ENCODE measurements at regions not wholly inside any gene's neighbourhood (a gene's known extent, or its start where the extent isn't known, plus 50 kb on each side); places are given as distances from the start of the nearest gene placed in this dataset.
"Not testable (repeated sequence)": the region's sequence is repeated elsewhere in the genome, so short reads cannot be mapped to it uniquely, and the experiment has no call there.

- TF ChIP-seq ZFX (IDR thresholded peaks at IDR 0.05): no peak
- TF ChIP-seq, protein P1, sequence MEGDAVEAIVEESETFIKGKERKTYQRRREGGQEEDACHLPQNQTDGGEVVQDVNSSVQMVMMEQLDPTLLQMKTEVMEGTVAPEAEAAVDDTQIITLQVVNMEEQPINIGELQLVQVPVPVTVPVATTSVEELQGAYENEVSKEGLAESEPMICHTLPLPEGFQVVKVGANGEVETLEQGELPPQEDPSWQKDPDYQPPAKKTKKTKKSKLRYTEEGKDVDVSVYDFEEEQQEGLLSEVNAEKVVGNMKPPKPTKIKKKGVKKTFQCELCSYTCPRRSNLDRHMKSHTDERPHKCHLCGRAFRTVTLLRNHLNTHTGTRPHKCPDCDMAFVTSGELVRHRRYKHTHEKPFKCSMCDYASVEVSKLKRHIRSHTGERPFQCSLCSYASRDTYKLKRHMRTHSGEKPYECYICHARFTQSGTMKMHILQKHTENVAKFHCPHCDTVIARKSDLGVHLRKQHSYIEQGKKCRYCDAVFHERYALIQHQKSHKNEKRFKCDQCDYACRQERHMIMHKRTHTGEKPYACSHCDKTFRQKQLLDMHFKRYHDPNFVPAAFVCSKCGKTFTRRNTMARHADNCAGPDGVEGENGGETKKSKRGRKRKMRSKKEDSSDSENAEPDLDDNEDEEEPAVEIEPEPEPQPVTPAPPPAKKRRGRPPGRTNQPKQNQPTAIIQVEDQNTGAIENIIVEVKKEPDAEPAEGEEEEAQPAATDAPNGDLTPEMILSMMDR (conservative IDR thresholded peaks at IDR 0.05): no peak
Observed at GRCh38 chr6:169086020-169086419, 167.6 kb downstream of the THBS2 start.

DNA sequence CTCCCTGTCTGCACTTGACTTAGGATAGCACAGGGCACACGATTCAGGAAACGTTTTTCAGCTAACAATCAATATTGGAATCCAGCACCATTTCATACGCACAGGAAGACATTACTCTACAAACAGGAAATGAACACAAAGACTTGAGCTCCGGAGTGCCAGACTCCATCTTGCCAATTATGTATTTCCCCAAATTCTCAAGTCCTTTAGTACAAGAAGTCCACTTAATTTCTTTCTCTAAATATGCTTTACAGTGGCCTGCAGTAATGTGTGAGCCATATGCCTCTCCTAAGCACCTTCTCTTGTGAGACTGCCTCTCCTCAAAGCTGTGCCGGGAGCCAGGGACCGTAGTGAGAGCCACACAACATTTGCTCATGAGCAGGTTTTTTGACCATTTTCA is 168.2 kb downstream of the THBS2 start:
- TF ChIP-seq, protein P1 (conservative IDR thresholded peaks at IDR 0.05): no peak
- TF ChIP-seq ZFX (IDR thresholded peaks at IDR 0.05): no peak
- no peak overlapping the region for H3K27ac ChIP-seq

More at GRCh38 chr6:169086020-169086419, 167.6 kb downstream of the THBS2 start:
- H3K27ac ChIP-seq: no peak overlapping the region

DNA sequence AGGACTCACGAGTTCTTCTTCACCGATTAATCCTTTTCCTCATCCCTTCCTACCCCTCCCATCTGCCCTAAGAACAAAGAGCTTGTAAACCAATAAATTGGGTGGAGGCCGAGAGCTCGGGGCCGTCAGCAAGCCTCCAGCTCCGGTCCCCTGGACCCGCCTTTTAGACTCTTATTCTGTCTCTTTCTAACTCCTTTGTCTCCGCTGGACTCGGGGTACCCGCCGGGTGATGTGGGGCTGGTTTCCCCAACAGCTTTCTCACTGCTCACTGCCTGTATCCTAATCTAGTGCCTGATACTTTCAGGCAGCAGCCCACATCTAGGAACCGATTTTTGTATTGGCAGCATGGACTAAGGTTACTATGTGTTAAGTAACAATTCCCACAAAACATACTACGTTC is 169.1 kb downstream of the THBS2 start:
- not testable (repeated sequence) for H3K27ac ChIP-seq

GRCh38 chr6:169084067-169084466 is 169.6 kb downstream of the THBS2 start:
- TF ChIP-seq, protein P1 (conservative IDR thresholded peaks at IDR 0.05): no peak
- TF ChIP-seq ZFX (IDR thresholded peaks at IDR 0.05): no peak
- H3K27ac ChIP-seq: no peak overlapping the region

GRCh38 chr6:169083508-169083874 is 170.2 kb downstream of the THBS2 start:
- TF ChIP-seq ZFX (IDR thresholded peaks at IDR 0.05): no peak
- TF ChIP-seq, protein P1 (conservative IDR thresholded peaks at IDR 0.05): no peak
- H3K27ac ChIP-seq: no peak overlapping the region

DNA sequence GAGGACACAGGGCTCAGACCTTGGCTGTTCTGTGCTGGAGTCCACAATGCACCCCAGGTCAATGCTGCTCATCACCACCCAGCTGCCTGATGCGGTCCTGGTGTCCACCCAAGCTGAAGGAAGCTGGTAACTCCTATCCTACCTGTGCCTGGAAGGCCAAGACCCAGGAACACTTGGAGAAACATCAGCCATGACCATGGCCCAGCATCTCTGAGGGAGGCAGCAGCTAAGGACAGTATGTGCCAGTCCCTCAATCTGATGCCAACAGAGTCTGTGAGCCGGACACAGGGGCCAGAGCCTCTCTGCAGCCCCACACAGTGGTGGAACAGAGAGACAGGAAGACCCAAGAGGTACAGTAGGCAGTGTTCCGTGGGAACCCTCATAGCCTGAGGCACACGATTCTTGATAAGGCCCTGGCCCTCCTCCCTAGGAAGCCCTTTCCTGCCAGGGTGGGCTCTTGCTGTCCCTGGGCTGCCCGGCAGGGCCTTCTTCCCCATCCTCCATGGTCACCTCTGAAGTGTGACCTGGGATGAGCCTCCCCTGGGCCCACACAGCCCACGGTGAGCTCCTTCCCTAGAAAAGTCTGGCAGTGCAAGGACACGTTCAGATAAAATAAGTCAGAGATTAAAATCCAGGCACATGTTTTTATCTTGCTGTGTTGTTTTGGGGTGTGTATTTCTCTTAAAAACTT is 170.7 kb downstream of the THBS2 start:
- no peak overlapping the region for H3K27ac ChIP-seq
- TF ChIP-seq ZFX (IDR thresholded peaks at IDR 0.05): no peak
- TF ChIP-seq, protein P1 (conservative IDR thresholded peaks at IDR 0.05): no peak

GRCh38 chr6:169082093-169082492 is 171.6 kb downstream of the THBS2 start:
- TF ChIP-seq, protein P1 (conservative IDR thresholded peaks at IDR 0.05): no peak
- TF ChIP-seq ZFX (IDR thresholded peaks at IDR 0.05): no peak
- no peak overlapping the region for H3K27ac ChIP-seq

- no peak for TF ChIP-seq ZFX (IDR thresholded peaks at IDR 0.05)
- TF ChIP-seq, protein P1 (conservative IDR thresholded peaks at IDR 0.05): no peak
- H3K27ac ChIP-seq: no peak overlapping the region
Observed at GRCh38 chr6:169081248-169081647, 172.4 kb downstream of the THBS2 start.
